Hepatocyte (in vitro differentiated cells): ENCODE measurements at regions not wholly inside any gene's neighbourhood (a gene's known extent, or its start where the extent isn't known, plus 50 kb on each side); places are given as distances from the start of the nearest gene placed in this dataset.

Experiments used
- DNase-seq: peaks from one replicate; pipeline ENCODE4 v3.0.0-alpha.2; 2016; ENCODE audit warnings: low spot score
- H2AFZ ChIP-seq: fragments of 200-600 bp; sonication (generic); 2 replicates; pipeline ENCODE4 v1.6.0; 2016; ENCODE audit warnings: antibody characterized with exemption, mild to moderate bottlenecking
- H3K27ac ChIP-seq: fragments of 200-600 bp; sonication (generic); 2 replicates; pipeline ENCODE4 v1.5.1; 2016; ENCODE audit warnings: mild to moderate bottlenecking
- H3K27me3 ChIP-seq: fragments of 200-600 bp; sonication (generic); 2 replicates; pipeline ENCODE4 v1.6.1; 2016
- H3K36me3 ChIP-seq: fragments of 200-600 bp; sonication (generic); replicated peaks from 2 replicates; pipeline ENCODE4 v1.5.1; 2016; ENCODE audit warnings: low read depth; ENCODE audit not compliant: insufficient read depth
- H3K4me1 ChIP-seq: fragments of 200-600 bp; sonication (generic); 2 replicates; pipeline ENCODE4 v1.5.1; 2016; ENCODE audit warnings: mild to moderate bottlenecking, moderate library complexity; ENCODE audit not compliant: insufficient read depth
- H3K4me2 ChIP-seq: fragments of 200-600 bp; sonication (generic); 2 replicates; pipeline ENCODE4 v1.6.0; 2016
- H3K4me3 ChIP-seq: fragments of 200-600 bp; sonication (generic); 2 replicates; pipeline ENCODE4 v1.5.1; 2016; ENCODE audit warnings: mild to moderate bottlenecking
- H3K79me2 ChIP-seq: fragments of 200-600 bp; sonication (generic); 2 replicates; pipeline ENCODE4 v1.6.0; 2017; ENCODE audit warnings: mild to moderate bottlenecking
- H3K9me2 ChIP-seq: fragments of 200-600 bp; sonication (generic); replicated peaks from 2 replicates; pipeline ENCODE4 v1.6.0; 2017; ENCODE audit warnings: mild to moderate bottlenecking; ENCODE audit not compliant: insufficient read depth
- H3K9me3 ChIP-seq: fragments of 200-600 bp; sonication (generic); 2 replicates; pipeline ENCODE4 v1.5.1; 2016; ENCODE audit warnings: low read depth, mild to moderate bottlenecking
- H4K20me1 ChIP-seq: fragments of 200-600 bp; sonication (generic); 2 replicates; pipeline ENCODE4 v1.6.0; 2016; ENCODE audit warnings: mild to moderate bottlenecking; ENCODE audit not compliant: insufficient read depth, poor library complexity, severe bottlenecking
- CTCF ChIP-seq: fragments of 200-600 bp; sonication (generic); IDR thresholded peaks from 2 replicates; pipeline ENCODE4 v1.5.1; 2016; ENCODE audit warnings: antibody characterized with exemption, mild to moderate bottlenecking; ENCODE audit not compliant: poor library complexity
- EZH2 ChIP-seq: fragments of 200-600 bp; sonication (generic); IDR thresholded peaks from 2 replicates; pipeline ENCODE4 v1.6.1; 2016; ENCODE audit warnings: antibody characterized with exemption, mild to moderate bottlenecking, borderline replicate concordance
- EZH2phosphoT487 ChIP-seq: fragments of 200-600 bp; sonication (generic); IDR thresholded peaks from one replicate; pipeline ENCODE4 v1.6.1; 2018; ENCODE audit warnings: antibody characterized with exemption, mild to moderate bottlenecking, low read depth, moderate library complexity; ENCODE audit not compliant: unreplicated experiment, severe bottlenecking
- WGBS: methylation state at CpG from one replicate; pipeline ENCODE4 v1.1.6; 2016; ENCODE audit warnings: low lambda C conversion rate; ENCODE audit errors: missing lambda C conversion rate; 5-methylcytosine and 5-hydroxymethylcytosine counted together

GRCh38 chr5:2193542-2194235, 311.0 kb upstream of the IRX4 start:
- Histone ChIP-seq H3K27ac (no peak overlapping the region), H4K20me1 (no peaks in the 10 kb centered on the region), H3K9me2 (no peaks in the 10 kb centered on the region), H3K4me2 (no peak overlapping the region), H3K79me2 (no peaks in the 10 kb centered on the region), H3K27me3 (no peaks in the 10 kb centered on the region), H3K36me3 (no peaks in the 10 kb centered on the region), H2AFZ (no peak overlapping the region), H3K9me3 (no peaks in the 10 kb centered on the region), H3K4me3 (no peak overlapping the region), H3K4me1 (no peaks in the 10 kb centered on the region)
- WGBS, result 75% methylated on average over 11 of the region's 11 CpGs
- no peak for TF ChIP-seq EZH2
- no peak for TF ChIP-seq EZH2phosphoT487
- TF ChIP-seq CTCF, result no peak
- no peak for DNase-seq

- Histone ChIP-seq H3K79me2 (no peaks in the 10 kb centered on the region), H3K36me3 (no peaks in the 10 kb centered on the region), H3K9me3 (no peaks in the 10 kb centered on the region), H3K4me1 (no peaks in the 10 kb centered on the region), H4K20me1 (no peaks in the 10 kb centered on the region), H3K9me2 (no peaks in the 10 kb centered on the region), H3K27me3 (no peaks in the 10 kb centered on the region), H2AFZ (no peak overlapping the region), H3K4me3 (no peak overlapping the region), H3K27ac (no peak overlapping the region), H3K4me2 (no peak overlapping the region)
- 79% methylated on average over 6 of the region's 6 CpGs for WGBS
- TF ChIP-seq EZH2phosphoT487 (no peak), EZH2 (no peak), CTCF (no peak)
- DNase-seq, result no peak
These were observed 310.4 kb upstream of the IRX4 start for GRCh38 chr5:2193142-2193541.

- no peak overlapping the region for H3K4me2 ChIP-seq
- 86% methylated on average over 8 of the region's 8 CpGs for WGBS
- H3K9me2 ChIP-seq, result no peaks in the 10 kb centered on the region
- H3K4me1 ChIP-seq, result no peaks in the 10 kb centered on the region
- no peak overlapping the region for H2AFZ ChIP-seq
- H3K36me3 ChIP-seq, result no peaks in the 10 kb centered on the region
- TF ChIP-seq EZH2, result no peak
- TF ChIP-seq CTCF, result no peak
- no peak for TF ChIP-seq EZH2phosphoT487
- no peaks in the 10 kb centered on the region for H3K27me3 ChIP-seq
- H3K9me3 ChIP-seq, result no peaks in the 10 kb centered on the region
- no peak overlapping the region for H3K4me3 ChIP-seq
- no peaks in the 10 kb centered on the region for H3K79me2 ChIP-seq
- DNase-seq, result no peak
- no peaks in the 10 kb centered on the region for H4K20me1 ChIP-seq
- H3K27ac ChIP-seq, result no peak overlapping the region
These were observed 309.8 kb upstream of the IRX4 start for GRCh38 chr5:2192496-2192895.
